ENCODE measurements at regions not wholly inside any gene's neighbourhood (a gene's known extent, or its start where the extent isn't known, plus 50 kb on each side); places are given as distances from the start of the nearest gene placed in this dataset.

DNA sequence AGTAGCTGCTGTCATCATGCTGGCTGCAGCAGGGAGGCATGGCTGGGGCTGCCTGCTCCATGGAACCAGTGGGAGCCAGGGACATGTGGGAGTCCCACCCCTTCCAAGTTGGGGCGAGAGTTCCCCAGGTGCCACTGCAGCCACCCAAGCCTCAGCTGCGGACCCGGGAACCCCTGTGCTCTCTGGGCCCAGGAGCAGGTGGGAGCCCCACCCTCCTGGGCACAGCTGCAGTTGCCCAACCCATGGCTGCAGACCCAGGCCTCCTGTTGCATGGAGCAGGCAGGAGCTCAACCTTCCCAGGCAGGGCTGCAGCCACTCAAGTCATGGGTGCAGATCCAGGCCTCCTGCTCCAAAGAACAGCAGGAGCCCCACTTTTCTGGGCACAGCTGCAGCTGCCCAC lies 274.2 kb upstream of the KCNJ16 start (continued):
- no peak for TF ChIP-seq ZNF696 (CRISPR knock-in tag; conservative IDR thresholded peaks at IDR 0.05)
- no peak for TF ChIP-seq KAT8 (IDR thresholded peaks at IDR 0.05; ENCODE audit: low read depth)
- TF ChIP-seq MAZ (CRISPR knock-in tag; conservative IDR thresholded peaks at IDR 0.05 in 1 of 2, IDR thresholded peaks at IDR 0.05 in 1 of 2), result no peak
- no peak for TF ChIP-seq POLR2AphosphoS2 (IDR thresholded peaks at IDR 0.05; ENCODE audit: low read length)
- no peak for TF ChIP-seq TRIM25 (IDR thresholded peaks at IDR 0.05; ENCODE audit: borderline replicate concordance)
- no peak for TF ChIP-seq ATF7 (IDR thresholded peaks at IDR 0.05)
- TF ChIP-seq CBX1 (IDR thresholded peaks at IDR 0.05; ENCODE audit: low read depth), result no peak
- TF ChIP-seq HEY1 (CRISPR knock-in tag; IDR thresholded peaks at IDR 0.05; ENCODE audit: borderline replicate concordance), result no peak

DNA sequence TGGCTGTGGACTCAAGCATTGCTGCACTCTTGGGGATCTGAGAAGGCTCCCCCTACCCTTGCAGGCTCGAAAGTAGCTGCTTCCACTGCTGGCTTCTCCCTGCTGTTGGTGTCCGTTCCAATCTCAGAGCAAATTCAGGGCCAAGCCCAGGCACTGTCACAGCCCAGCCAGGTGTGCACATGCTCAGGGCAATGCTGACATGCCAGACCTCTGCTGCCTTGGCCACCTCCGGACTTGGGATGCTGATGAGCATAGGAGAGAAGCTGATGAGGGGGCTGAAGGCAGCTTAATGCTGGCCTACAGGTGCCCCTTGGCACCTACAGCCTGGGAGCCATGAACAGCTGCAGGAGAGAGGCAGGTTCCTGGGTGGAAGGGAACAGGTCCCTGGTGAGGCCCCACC lies 273.7 kb upstream of the KCNJ16 start:
- in situ Hi-C loops (cut with MboI) (no loop called here), intact Hi-C loops (cut with micrococcal nuclease) (no loop called here)
- POLR2A ChIA-PET, result no interaction called here
- no peak overlapping the region for H3K4me3 ChIP-seq
- H3K27me3 ChIP-seq (ENCODE audit: control insufficient read depth in 2 of 2, insufficient read depth in 2 of 2, low read length in 2 of 2), result no peaks in the 10 kb centered on the region
- H3K4me2 ChIP-seq (ENCODE audit: insufficient read depth, low read length), result no peak overlapping the region
- 10% methylated on average over 3 of the region's 3 CpGs for WGBS (ENCODE audit: insufficient coverage, low coverage, missing lambda C conversion rate)
- no peak for FAIRE-seq
- DNase-seq (ENCODE audit: extremely low read depth in 1 of 4, low spot score in 3 of 4), result no peak
- H3K9me1 ChIP-seq (ENCODE audit: control insufficient read depth, insufficient read depth, low read length), result no peaks in the 10 kb centered on the region
- no peaks in the 10 kb centered on the region for H3K9me3 ChIP-seq (replicated peaks; ENCODE audit: control insufficient read depth, insufficient read depth, low read depth, low read length)
- no peaks in the 10 kb centered on the region for H3K4me1 ChIP-seq (replicated peaks in 1 of 2; ENCODE audit: control insufficient read depth in 2 of 2, insufficient read depth in 2 of 2, low read length in 2 of 2)
- H3K36me3 ChIP-seq (ENCODE audit: control insufficient read depth, insufficient read depth, low read length), result no peaks in the 10 kb centered on the region
- H3K9ac ChIP-seq (ENCODE audit: insufficient read depth in 1 of 2, low read depth in 2 of 2, low read length in 2 of 2), result no peak overlapping the region
- no peak for ATAC-seq
- BruUV-seq (replicated peaks), result no TSS peak
- CTCF ChIA-PET (ENCODE audit: low intra/inter-chr PET ratio), result no interaction called here
- no peaks in the 10 kb centered on the region for H4K20me1 ChIP-seq (replicated peaks; ENCODE audit: control insufficient read depth, insufficient read depth, low read length)
- H3K79me2 ChIP-seq (ENCODE audit: control insufficient read depth, insufficient read depth, low read length), result no peaks in the 10 kb centered on the region
- no peak overlapping the region for H2AFZ ChIP-seq (ENCODE audit: low read depth, low read length)
- H3K27ac ChIP-seq (ENCODE audit: extremely low read depth, low read depth, low read length), result no peak overlapping the region
- TF ChIP-seq ASH1L (IDR thresholded peaks at IDR 0.05; ENCODE audit: borderline replicate concordance, low read depth, partially characterized antibody) (no peak), SIRT6 (IDR thresholded peaks at IDR 0.05; ENCODE audit: low read depth, low read length) (no peak), MBD1 (CRISPR knock-in tag; IDR thresholded peaks at IDR 0.05) (no peak), BRD4 (IDR thresholded peaks at IDR 0.05) (no peak), CBX8 (IDR thresholded peaks at IDR 0.05; ENCODE audit: borderline replicate concordance, extremely low read depth, low read depth, low read length, poor library complexity, severe bottlenecking) (no peak), POLR2B (IDR thresholded peaks at IDR 0.05; ENCODE audit: low read depth, partially characterized antibody) (no peak)
- TF ChIP-seq, protein P1, sequence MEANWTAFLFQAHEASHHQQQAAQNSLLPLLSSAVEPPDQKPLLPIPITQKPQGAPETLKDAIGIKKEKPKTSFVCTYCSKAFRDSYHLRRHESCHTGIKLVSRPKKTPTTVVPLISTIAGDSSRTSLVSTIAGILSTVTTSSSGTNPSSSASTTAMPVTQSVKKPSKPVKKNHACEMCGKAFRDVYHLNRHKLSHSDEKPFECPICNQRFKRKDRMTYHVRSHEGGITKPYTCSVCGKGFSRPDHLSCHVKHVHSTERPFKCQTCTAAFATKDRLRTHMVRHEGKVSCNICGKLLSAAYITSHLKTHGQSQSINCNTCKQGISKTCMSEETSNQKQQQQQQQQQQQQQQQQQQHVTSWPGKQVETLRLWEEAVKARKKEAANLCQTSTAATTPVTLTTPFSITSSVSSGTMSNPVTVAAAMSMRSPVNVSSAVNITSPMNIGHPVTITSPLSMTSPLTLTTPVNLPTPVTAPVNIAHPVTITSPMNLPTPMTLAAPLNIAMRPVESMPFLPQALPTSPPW (CRISPR knock-in tag; IDR thresholded peaks at IDR 0.05), result no peak
- TF ChIP-seq, protein P2, sequence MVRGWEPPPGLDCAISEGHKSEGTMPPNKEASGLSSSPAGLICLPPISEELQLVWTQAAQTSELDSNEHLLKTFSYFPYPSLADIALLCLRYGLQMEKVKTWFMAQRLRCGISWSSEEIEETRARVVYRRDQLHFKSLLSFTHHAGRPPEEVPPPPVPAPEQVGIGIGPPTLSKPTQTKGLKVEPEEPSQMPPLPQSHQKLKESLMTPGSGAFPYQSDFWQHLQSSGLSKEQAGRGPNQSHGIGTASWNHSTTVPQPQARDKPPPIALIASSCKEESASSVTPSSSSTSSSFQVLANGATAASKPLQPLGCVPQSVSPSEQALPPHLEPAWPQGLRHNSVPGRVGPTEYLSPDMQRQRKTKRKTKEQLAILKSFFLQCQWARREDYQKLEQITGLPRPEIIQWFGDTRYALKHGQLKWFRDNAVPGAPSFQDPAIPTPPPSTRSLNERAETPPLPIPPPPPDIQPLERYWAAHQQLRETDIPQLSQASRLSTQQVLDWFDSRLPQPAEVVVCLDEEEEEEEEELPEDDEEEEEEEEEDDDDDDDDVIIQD (CRISPR knock-in tag; IDR thresholded peaks at IDR 0.05), result no peak

Measured in K562 (cell line).